ENCODE measurements at regions not wholly inside any gene's neighbourhood (a gene's known extent, or its start where the extent isn't known, plus 50 kb on each side); places are given as distances from the start of the nearest gene placed in this dataset.

DNA sequence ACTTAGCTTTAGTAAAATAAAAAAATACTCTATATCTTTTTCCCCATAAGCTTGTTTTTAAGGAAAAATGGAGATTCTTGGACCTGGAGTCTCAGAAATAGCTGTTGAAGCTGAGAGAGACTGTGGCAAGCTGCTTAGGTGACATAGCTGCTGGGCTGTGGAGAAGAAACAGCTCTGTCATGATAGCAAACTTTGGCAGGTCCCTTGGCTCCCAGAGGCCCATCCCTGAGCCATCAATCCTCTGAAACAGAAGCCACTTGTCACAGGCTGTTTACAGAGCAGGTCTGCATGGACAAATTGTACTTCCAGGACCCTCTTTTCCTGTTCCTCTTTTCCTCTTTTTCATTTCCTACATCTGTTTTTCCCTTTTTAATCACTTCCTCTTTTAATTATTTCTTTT lies 1370.1 kb upstream of the CRIM1 start:
- TF ChIP-seq, protein P1, sequence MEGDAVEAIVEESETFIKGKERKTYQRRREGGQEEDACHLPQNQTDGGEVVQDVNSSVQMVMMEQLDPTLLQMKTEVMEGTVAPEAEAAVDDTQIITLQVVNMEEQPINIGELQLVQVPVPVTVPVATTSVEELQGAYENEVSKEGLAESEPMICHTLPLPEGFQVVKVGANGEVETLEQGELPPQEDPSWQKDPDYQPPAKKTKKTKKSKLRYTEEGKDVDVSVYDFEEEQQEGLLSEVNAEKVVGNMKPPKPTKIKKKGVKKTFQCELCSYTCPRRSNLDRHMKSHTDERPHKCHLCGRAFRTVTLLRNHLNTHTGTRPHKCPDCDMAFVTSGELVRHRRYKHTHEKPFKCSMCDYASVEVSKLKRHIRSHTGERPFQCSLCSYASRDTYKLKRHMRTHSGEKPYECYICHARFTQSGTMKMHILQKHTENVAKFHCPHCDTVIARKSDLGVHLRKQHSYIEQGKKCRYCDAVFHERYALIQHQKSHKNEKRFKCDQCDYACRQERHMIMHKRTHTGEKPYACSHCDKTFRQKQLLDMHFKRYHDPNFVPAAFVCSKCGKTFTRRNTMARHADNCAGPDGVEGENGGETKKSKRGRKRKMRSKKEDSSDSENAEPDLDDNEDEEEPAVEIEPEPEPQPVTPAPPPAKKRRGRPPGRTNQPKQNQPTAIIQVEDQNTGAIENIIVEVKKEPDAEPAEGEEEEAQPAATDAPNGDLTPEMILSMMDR (IDR thresholded peaks at IDR 0.05; ENCODE audit: low read depth, low read length), result no peak
- no peak for TF ChIP-seq POLR2A (IDR thresholded peaks at IDR 0.05; ENCODE audit: extremely low read depth, insufficient read length)
